Loucy (cell line): ENCODE measurements at regions not wholly inside any gene's neighbourhood (a gene's known extent, or its start where the extent isn't known, plus 50 kb on each side); places are given as distances from the start of the nearest gene placed in this dataset.
"Not testable (repeated sequence)": the region's sequence is repeated elsewhere in the genome, so short reads cannot be mapped to it uniquely, and the experiment has no call there.

Source experiments
- H2AFZ ChIP-seq: fragments of 200-600 bp; sonication (generic); 2 replicates; pipeline ENCODE4 v1.6.0; 2016; ENCODE audit warnings: antibody characterized with exemption, mild to moderate bottlenecking, low read length, moderate library complexity
- H3F3A ChIP-seq: fragments of 200-600 bp; 2 replicates; pipeline ENCODE4 v1.6.0; 2016; ENCODE audit warnings: antibody characterized with exemption, low read depth, mild to moderate bottlenecking
- H3K27me3 ChIP-seq: fragments of 200-600 bp; sonication (generic); 2 replicates; pipeline ENCODE4 v1.6.1; 2014; ENCODE audit warnings: low read length, mild to moderate bottlenecking; ENCODE audit not compliant: insufficient read depth, poor library complexity, severe bottlenecking
- H3K36me3 ChIP-seq: fragments of 200-600 bp; sonication (generic); 2 replicates; pipeline ENCODE4 v1.6.1; 2016; ENCODE audit warnings: low read length; ENCODE audit not compliant: insufficient read depth
- H3K4me1 ChIP-seq: fragments of 200-600 bp; sonication (generic); 2 replicates; pipeline ENCODE4 v1.5.1; 2014; ENCODE audit warnings: low read length, mild to moderate bottlenecking; ENCODE audit not compliant: insufficient read depth, poor library complexity, severe bottlenecking
- H3K4me2 ChIP-seq: fragments of 200-600 bp; sonication (generic); 2 replicates; pipeline ENCODE4 v1.6.0; 2014; ENCODE audit warnings: antibody characterized with exemption, low read length, low read depth, mild to moderate bottlenecking; ENCODE audit not compliant: poor library complexity, severe bottlenecking
- H3K4me3 ChIP-seq: fragments of 200-600 bp; sonication (generic); 2 replicates; pipeline ENCODE4 v1.5.1; 2014; ENCODE audit warnings: low read length, mild to moderate bottlenecking, mixed read lengths; ENCODE audit not compliant: poor library complexity, severe bottlenecking
- H3K79me2 ChIP-seq: fragments of 200-600 bp; sonication (generic); 2 replicates; pipeline ENCODE4 v1.6.1; 2014; ENCODE audit warnings: low read length; ENCODE audit not compliant: insufficient read depth
- H3K9ac ChIP-seq: fragments of 200-600 bp; sonication (generic); 2 replicates; pipeline ENCODE4 v1.6.0; 2014; ENCODE audit warnings: mild to moderate bottlenecking, low read depth, low read length, moderate library complexity; ENCODE audit not compliant: poor library complexity, severe bottlenecking
- H3K9me2 ChIP-seq: fragments of 200-600 bp; sonication (generic); replicated peaks from 2 replicates; pipeline ENCODE4 v1.6.1; 2016; ENCODE audit warnings: low read depth, low read length, mixed read lengths
- H3K9me3 ChIP-seq: fragments of 200-600 bp; sonication (generic); 2 replicates; pipeline ENCODE4 v1.6.1; 2014; ENCODE audit warnings: mild to moderate bottlenecking, antibody characterized with exemption, low read length, low read depth; ENCODE audit not compliant: insufficient read depth
- H4K20me1 ChIP-seq: fragments of 200-600 bp; sonication (generic); 2 replicates; pipeline ENCODE4 v1.6.0; 2014; ENCODE audit warnings: antibody characterized with exemption, low read length, mild to moderate bottlenecking; ENCODE audit not compliant: insufficient read depth, poor library complexity, severe bottlenecking
- CTCF ChIP-seq: fragments of 200-600 bp; sonication (generic); conservative IDR thresholded peaks from 2 replicates; pipeline ENCODE4 v1.5.1; 2014; ENCODE audit warnings: mild to moderate bottlenecking, antibody characterized with exemption, low read length
- EZH2phosphoT487 ChIP-seq: fragments of 200-600 bp; IDR thresholded peaks from 2 replicates; pipeline ENCODE4 v1.6.1; 2018; ENCODE audit warnings: antibody characterized with exemption, mild to moderate bottlenecking, moderate library complexity, borderline replicate concordance

GRCh38 chr12:72209086-72209485 is 63.1 kb upstream of the TRHDE start:
- Histone ChIP-seq H2AFZ (no peak overlapping the region), H3K9ac (no peak overlapping the region), H3K9me3 (no peaks in the 10 kb centered on the region), H3K9me2 (no peaks in the 10 kb centered on the region), H3K79me2 (no peaks in the 10 kb centered on the region), H3K27me3 (no peaks in the 10 kb centered on the region), H3K4me2 (no peak overlapping the region), H3K36me3 (no peaks in the 10 kb centered on the region), H3F3A (no peaks in the 10 kb centered on the region), H3K4me3 (no peak overlapping the region), H4K20me1 (no peaks in the 10 kb centered on the region), H3K4me1 (no peaks in the 10 kb centered on the region)
- no peak for TF ChIP-seq EZH2phosphoT487
- no peak for TF ChIP-seq CTCF

GRCh38 chr12:72214163-72214562 is 58.0 kb upstream of the TRHDE start:
- Histone ChIP-seq H3K9me2 (no peaks in the 10 kb centered on the region), H3K4me3 (no peak overlapping the region)

GRCh38 chr12:72215287-72215686 is 56.9 kb upstream of the TRHDE start:
- not testable (repeated sequence) for H3K4me1 ChIP-seq, H3K4me2 ChIP-seq, H3K27me3 ChIP-seq, H3K9me3 ChIP-seq, H2AFZ ChIP-seq, H3K9me2 ChIP-seq, H3K4me3 ChIP-seq, H4K20me1 ChIP-seq, H3F3A ChIP-seq, H3K36me3 ChIP-seq, H3K9ac ChIP-seq, H3K79me2 ChIP-seq

More at GRCh38 chr12:72214163-72214562, 58.0 kb upstream of the TRHDE start:
- H3K9me3 ChIP-seq: no peaks in the 10 kb centered on the region
- no peaks in the 10 kb centered on the region for H3K4me1 ChIP-seq
- H3K79me2 ChIP-seq: no peaks in the 10 kb centered on the region
- no peak overlapping the region for H3K9ac ChIP-seq
- H3K27me3 ChIP-seq: no peaks in the 10 kb centered on the region
- H4K20me1 ChIP-seq: no peaks in the 10 kb centered on the region
- no peak overlapping the region for H2AFZ ChIP-seq
- no peak overlapping the region for H3K4me2 ChIP-seq
- no peaks in the 10 kb centered on the region for H3K36me3 ChIP-seq
- TF ChIP-seq CTCF (no peak), EZH2phosphoT487 (no peak)
- H3F3A ChIP-seq: no peaks in the 10 kb centered on the region

GRCh38 chr12:72219937-72220336 is 52.2 kb upstream of the TRHDE start:
- no peaks in the 10 kb centered on the region for H3K79me2 ChIP-seq
- no peak overlapping the region for H2AFZ ChIP-seq
- H3K4me3 ChIP-seq: no peak overlapping the region
- H3K36me3 ChIP-seq: no peaks in the 10 kb centered on the region
- no peak for TF ChIP-seq EZH2phosphoT487
- TF ChIP-seq CTCF: no peak
- no peaks in the 10 kb centered on the region for H3K4me1 ChIP-seq
- no peaks in the 10 kb centered on the region for H4K20me1 ChIP-seq
- no peaks in the 10 kb centered on the region for H3F3A ChIP-seq
- H3K9me3 ChIP-seq: no peaks in the 10 kb centered on the region
- H3K9ac ChIP-seq: no peak overlapping the region
- H3K4me2 ChIP-seq: no peak overlapping the region
- H3K9me2 ChIP-seq: no peaks in the 10 kb centered on the region
- no peaks in the 10 kb centered on the region for H3K27me3 ChIP-seq
